ENCODE measurements at regions not wholly inside any gene's neighbourhood (a gene's known extent, or its start where the extent isn't known, plus 50 kb on each side); places are given as distances from the start of the nearest gene placed in this dataset.

- DNase-seq (ENCODE audit: low spot score) = no peak
Measured at GRCh38 chr3:24764236-24764915, 269.7 kb upstream of the THRB start.

- no peak for DNase-seq (ENCODE audit: low spot score)
Measured at GRCh38 chr3:24765399-24765798, 270.7 kb upstream of the THRB start.

- no peak for DNase-seq (ENCODE audit: low spot score)
Measured at GRCh38 chr3:24769918-24770317, 275.3 kb upstream of the THRB start.

GRCh38 chr3:24773798-24774197, 279.1 kb upstream of the THRB start:
- peak; percentile 36 for DNase-seq (ENCODE audit: low spot score)

- no peak for DNase-seq (ENCODE audit: low spot score)
Measured at GRCh38 chr3:24780991-24781390, 286.3 kb upstream of the THRB start.

GRCh38 chr3:24781454-24781853, 286.8 kb upstream of the THRB start:
- DNase-seq (ENCODE audit: low spot score) = no peak

GRCh38 chr3:24793896-24794295, 299.2 kb upstream of the THRB start:
- DNase-seq (ENCODE audit: low spot score) = no peak

GRCh38 chr3:24802614-24803013, 308.0 kb upstream of the THRB start:
- no peak for DNase-seq (ENCODE audit: low spot score)

- no peak for DNase-seq (ENCODE audit: low spot score)
Measured at GRCh38 chr3:24804095-24804494, 309.4 kb upstream of the THRB start.

GRCh38 chr3:24810881-24811280, 316.2 kb upstream of the THRB start:
- no peak for DNase-seq (ENCODE audit: low spot score)

- DNase-seq (ENCODE audit: low spot score) = no peak
Measured at GRCh38 chr3:24812116-24812515, 317.5 kb upstream of the THRB start.

- DNase-seq (ENCODE audit: low spot score) = no peak
Measured at GRCh38 chr3:24818055-24818454, 323.4 kb upstream of the THRB start.

- no peak for DNase-seq (ENCODE audit: low spot score)
Measured at GRCh38 chr3:24828011-24828410, 333.4 kb upstream of the THRB start.

GRCh38 chr3:24828551-24828950, 333.9 kb upstream of the THRB start:
- DNase-seq (ENCODE audit: low spot score) = no peak

- DNase-seq (ENCODE audit: low spot score) = no peak
Measured at GRCh38 chr3:24829011-24829581, 334.4 kb upstream of the THRB start.

GRCh38 chr3:24829629-24830229, 335.1 kb upstream of the THRB start:
- DNase-seq (ENCODE audit: low spot score) = no peak

GRCh38 chr3:24830230-24831152, 335.8 kb upstream of the THRB start:
- DNase-seq (ENCODE audit: low spot score) = no peak

- DNase-seq (ENCODE audit: low spot score) = no peak
Measured at GRCh38 chr3:24831221-24831620, 336.6 kb upstream of the THRB start.

GRCh38 chr3:24832891-24833290, 338.2 kb upstream of the THRB start:
- DNase-seq (ENCODE audit: low spot score) = no peak

GRCh38 chr3:24834442-24834841, 339.8 kb upstream of the THRB start:
- no peak for DNase-seq (ENCODE audit: low spot score)

- no peak for DNase-seq (ENCODE audit: low spot score)
Measured at GRCh38 chr3:24835510-24835909, 340.9 kb upstream of the THRB start.

GRCh38 chr3:24837601-24838000, 343.0 kb upstream of the THRB start:
- DNase-seq (ENCODE audit: low spot score) = no peak

- DNase-seq (ENCODE audit: low spot score) = no peak
Measured at GRCh38 chr3:24838533-24838932, 343.9 kb upstream of the THRB start.

Measured in HuH-7.5 (cell line).